Keratinocyte (primary cell): ENCODE measurements at regions not wholly inside any gene's neighbourhood (a gene's known extent, or its start where the extent isn't known, plus 50 kb on each side); places are given as distances from the start of the nearest gene placed in this dataset.

Experiments used
- DNase-seq: peaks from one replicate; pipeline ENCODE4 v3.0.0-alpha.2; 2011; ENCODE audit warnings: low read depth, missing footprints, low spot score
- FAIRE-seq: peaks from 2 replicates; lab custom pipeline; 2011; peaks lifted over from hg19 to GRCh38; lab: Jason Lieb, UNC
- H2AFZ ChIP-seq: 2 replicates; pipeline ENCODE4 v1.6.0; 2012; ENCODE audit warnings: low read length, control low read depth, inconsistent platforms; ENCODE audit not compliant: control insufficient read depth
- H3K27ac ChIP-seq: 2 replicates; pipeline ENCODE4 v1.5.1; 2011; ENCODE audit warnings: low read length; ENCODE audit not compliant: control insufficient read depth, insufficient read depth
- H3K27me3 ChIP-seq: 3 replicates; pipeline ENCODE4 v1.6.0; 2011; ENCODE audit warnings: low read length; ENCODE audit not compliant: control insufficient read depth, insufficient read depth; ENCODE audit errors: extremely low read depth
- H3K36me3 ChIP-seq, 2 experiments: 2 replicates in 1 of 2; 3 replicates in 1 of 2; pipeline ENCODE4 v1.5.1; 2011; ENCODE audit warnings: low read length in 2 of 2, mild to moderate bottlenecking in 1 of 2; ENCODE audit not compliant: control insufficient read depth in 2 of 2, insufficient read depth in 2 of 2; ENCODE audit errors: extremely low read depth in 1 of 2
- H3K4me1 ChIP-seq: 3 replicates; pipeline ENCODE4 v1.5.1; 2011; ENCODE audit warnings: low read length; ENCODE audit not compliant: control insufficient read depth, insufficient read depth; ENCODE audit errors: extremely low read depth
- H3K4me2 ChIP-seq: 3 replicates; pipeline ENCODE4 v1.6.0; 2011; ENCODE audit warnings: low read depth, low read length; ENCODE audit not compliant: control insufficient read depth, insufficient read depth; ENCODE audit errors: extremely low read depth
- H3K4me3 ChIP-seq, 3 experiments: fragments of 200-600 bp in 1 of 3; sonication (generic) in 1 of 3; 2 replicates in 2 of 3; 3 replicates in 1 of 3; pipeline ENCODE4 v1.5.1; 2011 to 2016; ENCODE audit warnings: low read length in 3 of 3, mild to moderate bottlenecking in 3 of 3, control low read depth in 2 of 3, inconsistent platforms in 1 of 3, low read depth in 1 of 3, mixed read lengths in 1 of 3, mixed run types in 1 of 3, moderate library complexity in 1 of 3; ENCODE audit not compliant: control insufficient read depth in 2 of 3, insufficient read depth in 2 of 3; ENCODE audit errors: extremely low read depth in 1 of 3
- H3K79me2 ChIP-seq: 2 replicates; pipeline ENCODE4 v1.6.0; 2012; ENCODE audit warnings: low read length; ENCODE audit not compliant: control insufficient read depth, insufficient read depth
- H3K9ac ChIP-seq: 3 replicates; pipeline ENCODE4 v1.6.0; 2011; ENCODE audit warnings: low read length; ENCODE audit not compliant: control insufficient read depth, insufficient read depth; ENCODE audit errors: extremely low read depth
- H3K9me1 ChIP-seq: 3 replicates; pipeline ENCODE4 v1.6.0; 2011; ENCODE audit warnings: low read length; ENCODE audit not compliant: control insufficient read depth, insufficient read depth; ENCODE audit errors: extremely low read depth
- H3K9me3 ChIP-seq: 2 replicates; pipeline ENCODE4 v1.5.1; 2012; ENCODE audit warnings: low read depth, low read length; ENCODE audit not compliant: control insufficient read depth
- H4K20me1 ChIP-seq: 3 replicates; pipeline ENCODE4 v1.6.0; 2011; ENCODE audit warnings: low read length; ENCODE audit not compliant: control insufficient read depth, insufficient read depth; ENCODE audit errors: extremely low read depth
- CTCF ChIP-seq, 3 experiments: IDR thresholded peaks in 1 of 3; conservative IDR thresholded peaks in 1 of 3; optimal IDR thresholded peaks in 1 of 3; 2 replicates in 2 of 3; 3 replicates in 1 of 3; pipeline versions ENCODE3 to v1.5.1; 2011; ENCODE audit warnings: low read length in 3 of 3, mild to moderate bottlenecking in 3 of 3, moderate library complexity in 2 of 3, control low read depth in 1 of 3, inconsistent platforms in 1 of 3; ENCODE audit not compliant: insufficient read depth in 2 of 3; ENCODE audit errors: extremely low read depth in 1 of 3
- EZH2 ChIP-seq: IDR thresholded peaks from one replicate; pipeline ENCODE4 v1.6.1; 2012; ENCODE audit warnings: inconsistent platforms, mild to moderate bottlenecking, low read length, moderate library complexity
- dilution Hi-C: fragments of 300-500 bp; cut with MboI; formaldehyde crosslinking; loops from one replicate; pipeline ENCODE4 v1.7.0; 2020; ENCODE audit warnings: low sequenced_read_pairs; ENCODE audit not compliant: extremely low pct_ligation_motif_present

GRCh38 chr9:136607334-136607919 lies 55.3 kb upstream of the EGFL7 start:
- FAIRE-seq (no peak), DNase-seq (no peak)
- Histone ChIP-seq H3K36me3 (no peaks in the 10 kb centered on the region), H3K9ac (no peak overlapping the region), H3K4me1 (peaks cover 4% of the 10 kb centered on the region), H3K79me2 (no peaks in the 10 kb centered on the region), H4K20me1 (no peaks in the 10 kb centered on the region), H3K4me3 (no peak overlapping the region), H3K9me1 (no peaks in the 10 kb centered on the region), H3K27ac (no peak overlapping the region), H3K4me2 (no peak overlapping the region), H3K27me3 (peaks cover 17% of the 10 kb centered on the region), H2AFZ (no peak overlapping the region), H3K9me3 (no peaks in the 10 kb centered on the region)
- no peak for TF ChIP-seq CTCF (optimal IDR thresholded peaks at IDR 0.05 in 1 of 3, IDR thresholded peaks at IDR 0.05 in 1 of 3, conservative IDR thresholded peaks at IDR 0.05 in 1 of 3; ENCODE audit: extremely low read depth in 1 of 3, insufficient read depth in 2 of 3, low read length in 3 of 3)
- TF ChIP-seq EZH2: no peak
- dilution Hi-C loops: no loop called here

GRCh38 chr9:136606687-136607333 lies 55.9 kb upstream of the EGFL7 start:
- H3K4me2 ChIP-seq: no peak overlapping the region
- H3K9me3 ChIP-seq: no peaks in the 10 kb centered on the region
- H3K27me3 ChIP-seq: peaks cover 17% of the 10 kb centered on the region
- no peaks in the 10 kb centered on the region for H4K20me1 ChIP-seq
- H3K36me3 ChIP-seq: no peaks in the 10 kb centered on the region
- no peak for DNase-seq
- H3K9me1 ChIP-seq: no peaks in the 10 kb centered on the region
- peaks cover 9% of the 10 kb centered on the region for H3K4me1 ChIP-seq
- no peaks in the 10 kb centered on the region for H3K79me2 ChIP-seq
- no peak for FAIRE-seq
- H3K4me3 ChIP-seq: no peak overlapping the region
- dilution Hi-C loops: no loop called here
- no peak overlapping the region for H3K9ac ChIP-seq
- TF ChIP-seq CTCF (optimal IDR thresholded peaks at IDR 0.05 in 1 of 3, IDR thresholded peaks at IDR 0.05 in 1 of 3, conservative IDR thresholded peaks at IDR 0.05 in 1 of 3; ENCODE audit: extremely low read depth in 1 of 3, insufficient read depth in 2 of 3, low read length in 3 of 3) (no peak), EZH2 (no peak)
- no peak overlapping the region for H2AFZ ChIP-seq
- no peak overlapping the region for H3K27ac ChIP-seq
